RPMI7951 (cell line): ENCODE measurements at regions not wholly inside any gene's neighbourhood (a gene's known extent, or its start where the extent isn't known, plus 50 kb on each side); places are given as distances from the start of the nearest gene placed in this dataset.

Experiments
- DNase-seq: peaks from one replicate; pipeline ENCODE4 v3.0.0-alpha.2; 2012; ENCODE audit warnings: low read depth

DNA sequence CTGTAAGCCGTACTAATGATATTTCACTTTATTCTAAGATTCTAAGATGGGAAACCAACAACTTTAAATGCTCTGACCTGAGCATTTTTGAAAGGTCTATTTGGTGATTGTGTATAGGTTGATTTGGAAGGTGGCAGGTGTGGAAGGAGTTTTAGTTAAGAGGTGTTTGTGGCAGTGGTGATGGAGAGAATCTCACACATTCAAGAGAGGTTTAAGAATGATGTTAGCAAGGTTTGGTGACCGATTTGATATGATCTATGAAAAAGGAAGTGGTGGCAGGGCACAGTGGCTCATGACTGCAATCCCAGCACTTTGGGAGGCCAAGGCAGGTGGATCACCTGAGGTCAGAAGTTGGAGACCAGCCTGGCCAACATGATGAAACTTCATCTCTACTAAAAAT is 319.2 kb upstream of the CD180 start:
- no peak for DNase-seq

DNA sequence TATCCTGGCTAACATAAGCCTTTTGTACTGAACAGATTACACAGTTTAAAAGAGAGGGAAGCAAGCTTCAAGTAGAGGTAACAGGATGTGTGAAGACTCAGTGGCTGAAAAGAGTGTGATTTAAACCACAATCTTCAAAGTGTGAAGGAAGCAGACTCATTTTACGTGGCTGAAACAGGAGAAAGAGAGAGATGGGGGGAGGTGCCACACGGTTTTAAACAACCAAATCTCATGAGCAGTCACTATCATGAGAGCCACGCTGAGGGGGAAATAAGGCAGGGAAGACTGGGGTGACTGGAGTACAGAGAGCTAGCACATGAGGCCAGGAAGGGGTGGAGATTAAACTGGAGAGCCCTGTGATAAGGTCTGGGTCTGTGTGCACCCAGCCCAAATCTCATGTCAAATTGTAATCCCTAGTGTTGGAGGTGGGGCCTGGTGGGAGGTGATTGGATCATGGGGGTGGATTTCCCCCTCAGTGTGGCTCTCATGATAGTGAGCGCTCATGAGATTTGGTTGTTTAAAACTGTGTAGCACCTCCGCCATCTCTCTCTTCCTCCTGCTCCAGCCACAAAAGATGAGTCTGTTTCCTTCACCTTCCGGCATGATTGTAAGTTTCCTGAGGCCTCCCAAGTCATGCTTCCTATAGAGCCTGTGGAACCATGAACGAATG is 318.6 kb upstream of the CD180 start:
- DNase-seq = no peak

DNA sequence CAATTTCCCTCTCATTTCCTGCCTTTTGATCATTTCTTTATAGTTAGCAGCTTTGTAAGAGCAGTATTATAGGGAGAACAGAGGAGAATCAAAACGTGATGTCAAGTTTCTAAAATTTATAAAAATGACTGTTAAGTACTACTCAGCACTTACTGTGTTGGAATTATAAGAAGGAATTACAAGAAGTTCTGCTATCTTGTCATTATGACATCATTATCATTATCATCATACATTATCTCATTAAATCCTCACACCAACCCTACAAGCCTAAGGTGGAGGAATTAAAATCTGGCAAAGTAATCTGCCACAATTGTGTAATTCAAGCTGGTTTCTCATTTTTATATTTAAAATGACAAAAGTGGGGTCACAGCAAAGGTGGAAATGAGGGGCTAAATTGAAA is 316.2 kb upstream of the CD180 start:
- DNase-seq = no peak

- no peak for DNase-seq
Measured at GRCh38 chr5:67511911-67512310, 315.3 kb upstream of the CD180 start.

DNA sequence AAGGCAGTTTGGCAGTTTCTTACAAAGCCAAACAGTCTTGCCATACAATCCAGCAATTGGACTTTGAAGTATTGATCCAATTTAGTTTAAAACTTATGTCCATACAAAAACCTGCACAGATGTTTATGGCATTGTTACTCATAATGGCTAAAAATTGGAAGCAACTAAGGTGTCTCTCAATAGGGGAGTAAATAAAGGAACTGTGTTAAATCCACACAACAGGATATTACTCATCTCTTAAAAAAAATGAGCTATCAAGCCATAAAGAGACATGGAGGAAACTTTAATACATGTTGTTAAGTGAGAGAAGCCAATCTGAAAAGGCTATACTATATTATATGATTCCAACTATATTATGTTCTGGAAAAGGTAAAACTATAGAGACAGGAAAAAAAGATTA is 313.6 kb upstream of the CD180 start:
- no peak for DNase-seq

- no peak for DNase-seq
Measured at GRCh38 chr5:67509402-67510186, 313.0 kb upstream of the CD180 start.

DNA sequence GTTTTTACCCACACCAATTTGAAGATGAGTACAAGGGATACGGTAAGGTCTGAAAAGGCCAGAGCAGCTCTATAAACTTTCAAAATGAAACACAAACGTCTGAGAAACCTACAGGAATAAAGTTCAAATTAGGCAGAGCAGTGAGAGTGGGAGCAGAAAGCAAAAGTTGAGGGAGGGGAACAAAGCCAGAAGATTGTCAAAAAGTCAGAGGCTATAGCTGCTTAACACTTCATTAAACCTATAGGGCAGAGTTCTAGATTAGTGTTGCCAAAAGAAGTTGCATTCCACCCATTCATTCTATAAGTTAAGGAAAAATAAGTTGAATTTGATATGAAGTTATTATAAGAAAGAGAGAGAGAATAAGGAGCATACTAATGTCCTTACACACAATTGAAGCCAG is 309.6 kb upstream of the CD180 start:
- DNase-seq = no peak

DNA sequence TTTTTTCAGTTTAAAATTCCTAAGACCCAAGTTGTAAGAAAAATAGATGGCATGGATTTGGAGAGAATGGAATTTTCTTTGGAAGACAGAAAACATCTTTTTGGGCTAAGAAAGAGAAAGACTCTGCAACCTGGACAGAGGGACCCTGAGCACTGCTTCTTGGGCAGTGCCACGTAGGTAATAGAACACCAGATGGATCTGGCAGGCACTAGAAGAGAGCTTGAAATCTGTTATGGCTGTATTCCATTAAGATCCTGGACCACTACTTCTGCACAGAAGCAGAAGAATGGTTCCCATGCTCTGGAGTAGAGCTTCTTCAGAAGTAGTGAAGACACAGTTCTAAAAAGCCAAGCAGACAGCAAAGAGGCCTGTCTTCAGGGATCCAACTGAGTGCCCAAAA is 306.4 kb upstream of the CD180 start:
- DNase-seq = no peak

GRCh38 chr5:67496051-67496450 is 299.5 kb upstream of the CD180 start:
- no peak for DNase-seq

GRCh38 chr5:67495072-67495471 is 298.5 kb upstream of the CD180 start:
- no peak for DNase-seq

DNA sequence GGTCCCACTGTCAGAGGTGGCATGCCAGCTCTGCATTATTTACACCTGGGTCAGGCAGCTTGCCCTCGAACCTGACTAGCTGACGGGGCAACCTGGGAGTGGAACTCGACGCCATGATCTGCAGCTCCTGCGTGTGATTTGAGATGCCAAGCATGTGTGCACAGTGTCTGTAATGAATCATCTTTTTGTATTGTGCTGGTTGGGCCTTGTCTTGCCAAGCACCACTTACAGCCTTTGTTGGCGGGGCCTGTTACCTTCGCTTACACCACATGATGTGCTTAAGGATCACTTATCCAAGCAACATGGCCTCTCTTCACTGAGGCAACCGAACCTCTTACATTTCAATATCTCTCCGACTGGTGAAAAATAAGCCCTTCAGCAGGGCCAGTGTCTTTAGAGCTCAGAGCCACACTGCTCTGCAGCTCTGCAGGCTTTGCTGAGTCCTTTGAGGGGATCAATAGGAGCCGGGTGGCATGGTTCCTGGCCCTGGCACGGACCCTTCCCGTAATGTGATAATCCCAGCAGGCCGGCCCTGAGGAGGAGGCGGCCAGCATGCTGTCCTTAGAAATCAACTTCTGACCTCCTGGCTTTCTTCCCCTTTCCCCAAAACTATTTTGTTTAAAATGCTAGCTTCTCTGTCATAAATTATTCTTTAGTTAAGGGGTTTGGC is 297.7 kb upstream of the CD180 start:
- DNase-seq = no peak

- peak; percentile 46 for DNase-seq
Measured at GRCh38 chr5:67493676-67494075, 297.1 kb upstream of the CD180 start.

- DNase-seq = no peak
Measured at GRCh38 chr5:67490543-67491321, 294.1 kb upstream of the CD180 start.

- no peak for DNase-seq
Measured at GRCh38 chr5:67488885-67489284, 292.3 kb upstream of the CD180 start.

GRCh38 chr5:67487862-67488261 is 291.3 kb upstream of the CD180 start:
- no peak for DNase-seq

GRCh38 chr5:67483453-67484030 is 286.9 kb upstream of the CD180 start:
- DNase-seq = no peak

GRCh38 chr5:67481362-67481761 is 284.8 kb upstream of the CD180 start:
- no peak for DNase-seq

- DNase-seq = no peak
Measured at GRCh38 chr5:67478337-67478736, 281.7 kb upstream of the CD180 start.

GRCh38 chr5:67476995-67477394 is 280.4 kb upstream of the CD180 start:
- DNase-seq = no peak

GRCh38 chr5:67476531-67476930 is 279.9 kb upstream of the CD180 start:
- DNase-seq = peak; percentile 76

- no peak for DNase-seq
Measured at GRCh38 chr5:67475489-67475888, 278.9 kb upstream of the CD180 start.
